ENCODE measurements at regions not wholly inside any gene's neighbourhood (a gene's known extent, or its start where the extent isn't known, plus 50 kb on each side); places are given as distances from the start of the nearest gene placed in this dataset.
"Not testable (repeated sequence)": the region's sequence is repeated elsewhere in the genome, so short reads cannot be mapped to it uniquely, and the experiment has no call there.

DNA sequence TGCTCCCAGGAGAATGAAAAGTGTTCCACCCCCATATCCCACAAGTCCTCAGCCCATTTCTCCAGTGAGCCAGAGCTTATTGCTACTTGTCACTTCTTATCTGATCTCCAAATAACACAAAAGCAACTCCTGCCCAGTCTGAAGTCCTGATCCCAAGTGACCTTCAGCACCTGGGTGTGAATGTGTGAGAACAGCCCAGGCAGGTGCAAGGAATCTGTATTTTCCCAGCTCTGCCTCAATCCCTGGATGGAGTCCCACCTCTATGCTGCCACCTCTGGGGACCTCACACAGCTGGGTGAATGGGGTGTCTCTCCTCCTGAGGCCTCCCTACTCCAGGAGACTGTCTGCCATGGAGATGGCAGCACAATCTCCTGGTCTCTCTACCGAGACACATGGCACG lies 402.4 kb upstream of the PROX1 start:
- Histone ChIP-seq H3K4me3 (ENCODE audit: low read depth, low read length) (no peak overlapping the region), H3K9ac (ENCODE audit: low read depth, low read length) (no peak overlapping the region), H3K36me3 (ENCODE audit: control insufficient read depth, insufficient read depth, low read length) (no peaks in the 10 kb centered on the region), H3K27ac (ENCODE audit: low read depth, low read length) (no peak overlapping the region), H3K27me3 (ENCODE audit: control insufficient read depth, insufficient read depth, low read length) (no peaks in the 10 kb centered on the region), H3K4me1 (ENCODE audit: control insufficient read depth, insufficient read depth, low read length) (no peaks in the 10 kb centered on the region), H3K9me3 (ENCODE audit: control insufficient read depth, insufficient read depth, low read length) (no peaks in the 10 kb centered on the region)

- Histone ChIP-seq H3K36me3 (ENCODE audit: control insufficient read depth, insufficient read depth, low read length) (no peaks in the 10 kb centered on the region), H3K4me3 (ENCODE audit: low read depth, low read length) (no peak overlapping the region), H3K27ac (ENCODE audit: low read depth, low read length) (no peak overlapping the region), H3K9me3 (ENCODE audit: control insufficient read depth, insufficient read depth, low read length) (no peaks in the 10 kb centered on the region), H3K27me3 (ENCODE audit: control insufficient read depth, insufficient read depth, low read length) (no peaks in the 10 kb centered on the region), H3K9ac (ENCODE audit: low read depth, low read length) (no peak overlapping the region), H3K4me1 (ENCODE audit: control insufficient read depth, insufficient read depth, low read length) (no peaks in the 10 kb centered on the region)
Measured at GRCh38 chr1:213585959-213586586, 401.7 kb upstream of the PROX1 start.

GRCh38 chr1:213586587-213586972 lies 401.2 kb upstream of the PROX1 start:
- Histone ChIP-seq H3K4me3 (ENCODE audit: low read depth, low read length) (no peak overlapping the region), H3K27me3 (ENCODE audit: control insufficient read depth, insufficient read depth, low read length) (no peaks in the 10 kb centered on the region), H3K9me3 (ENCODE audit: control insufficient read depth, insufficient read depth, low read length) (no peaks in the 10 kb centered on the region), H3K9ac (ENCODE audit: low read depth, low read length) (no peak overlapping the region), H3K27ac (ENCODE audit: low read depth, low read length) (no peak overlapping the region), H3K36me3 (ENCODE audit: control insufficient read depth, insufficient read depth, low read length) (no peaks in the 10 kb centered on the region), H3K4me1 (ENCODE audit: control insufficient read depth, insufficient read depth, low read length) (no peaks in the 10 kb centered on the region)

DNA sequence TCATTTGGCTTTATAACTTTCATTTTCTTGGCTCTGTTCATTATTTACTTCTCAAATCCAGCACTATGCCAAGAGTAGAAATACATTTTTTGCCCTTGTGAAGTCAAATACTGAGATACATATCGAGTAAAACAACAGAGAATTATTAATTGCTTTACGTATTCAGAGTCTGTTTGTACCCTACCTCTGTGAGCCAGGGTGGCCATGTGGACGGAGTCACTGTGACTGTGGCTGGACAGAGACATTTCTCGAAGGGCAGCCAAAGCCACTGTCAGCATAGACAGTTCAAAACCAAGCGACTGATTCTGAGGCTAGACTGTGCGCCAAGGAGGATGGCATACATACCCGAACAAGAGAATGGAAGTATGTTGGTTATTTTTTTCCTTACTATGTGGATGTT lies 391.0 kb upstream of the PROX1 start:
- no peaks in the 10 kb centered on the region for H3K4me1 ChIP-seq (ENCODE audit: control insufficient read depth, insufficient read depth, low read length)
- H3K27ac ChIP-seq (ENCODE audit: low read depth, low read length) = no peak overlapping the region
- H3K4me3 ChIP-seq (ENCODE audit: low read depth, low read length) = no peak overlapping the region
- no peaks in the 10 kb centered on the region for H3K36me3 ChIP-seq (ENCODE audit: control insufficient read depth, insufficient read depth, low read length)
- H3K9ac ChIP-seq (ENCODE audit: low read depth, low read length) = no peak overlapping the region
- H3K9me3 ChIP-seq (ENCODE audit: control insufficient read depth, insufficient read depth, low read length) = no peaks in the 10 kb centered on the region
- no peaks in the 10 kb centered on the region for H3K27me3 ChIP-seq (ENCODE audit: control insufficient read depth, insufficient read depth, low read length)

DNA sequence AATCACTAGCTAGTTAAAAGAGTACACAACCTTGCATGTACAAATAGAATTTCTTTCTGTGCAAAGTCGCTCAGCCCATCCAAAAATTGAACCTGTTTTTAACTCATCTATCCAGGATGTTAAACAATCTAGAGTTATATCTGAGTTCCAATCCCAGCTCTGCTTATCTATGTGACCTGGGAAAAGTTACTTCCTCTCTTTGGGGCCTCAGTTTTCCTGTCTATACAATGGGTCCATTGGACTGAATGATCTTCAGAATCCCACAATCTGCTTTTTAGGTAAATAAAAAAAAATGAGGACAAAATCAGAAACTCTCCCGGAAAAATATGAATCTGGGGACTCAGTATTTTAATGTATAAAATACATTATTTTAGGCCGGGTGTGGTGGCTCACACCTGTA lies 389.5 kb upstream of the PROX1 start:
- no peaks in the 10 kb centered on the region for H3K4me1 ChIP-seq (ENCODE audit: control insufficient read depth, insufficient read depth, low read length)
- no peaks in the 10 kb centered on the region for H3K36me3 ChIP-seq (ENCODE audit: control insufficient read depth, insufficient read depth, low read length)
- no peak overlapping the region for H3K27ac ChIP-seq (ENCODE audit: low read depth, low read length)
- no peak overlapping the region for H3K9ac ChIP-seq (ENCODE audit: low read depth, low read length)
- no peaks in the 10 kb centered on the region for H3K9me3 ChIP-seq (ENCODE audit: control insufficient read depth, insufficient read depth, low read length)
- no peak overlapping the region for H3K4me3 ChIP-seq (ENCODE audit: low read depth, low read length)
- H3K27me3 ChIP-seq (ENCODE audit: control insufficient read depth, insufficient read depth, low read length) = no peaks in the 10 kb centered on the region

- H3K9me3 ChIP-seq (ENCODE audit: control insufficient read depth, insufficient read depth, low read length) = no peaks in the 10 kb centered on the region
- no peaks in the 10 kb centered on the region for H3K27me3 ChIP-seq (ENCODE audit: control insufficient read depth, insufficient read depth, low read length)
- no peak overlapping the region for H3K27ac ChIP-seq (ENCODE audit: low read depth, low read length)
- no peaks in the 10 kb centered on the region for H3K36me3 ChIP-seq (ENCODE audit: control insufficient read depth, insufficient read depth, low read length)
- H3K9ac ChIP-seq (ENCODE audit: low read depth, low read length) = no peak overlapping the region
- no peak overlapping the region for H3K4me3 ChIP-seq (ENCODE audit: low read depth, low read length)
- H3K4me1 ChIP-seq (ENCODE audit: control insufficient read depth, insufficient read depth, low read length) = no peaks in the 10 kb centered on the region
Measured at GRCh38 chr1:213600879-213601278, 386.9 kb upstream of the PROX1 start.

DNA sequence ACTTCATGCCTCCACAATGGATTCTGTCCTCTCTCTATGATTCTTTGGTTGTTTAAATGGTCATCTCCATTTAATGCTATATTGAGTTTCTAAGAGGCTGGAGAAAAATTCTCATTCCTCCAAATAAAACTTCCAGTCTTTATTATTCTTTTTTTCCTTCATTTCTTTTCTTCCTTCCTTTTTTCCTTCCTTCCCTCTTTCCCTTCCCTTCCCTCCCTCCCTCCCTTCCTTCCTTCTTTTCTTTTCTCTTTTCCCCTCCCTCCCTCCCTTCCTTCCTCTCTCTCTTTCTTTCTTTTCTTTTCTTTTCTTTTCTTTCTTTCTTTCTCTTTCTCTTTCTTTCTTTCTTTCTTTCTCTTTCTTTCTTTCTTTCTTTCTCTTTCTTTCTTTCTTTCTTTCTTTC lies 386.1 kb upstream of the PROX1 start:
- not testable (repeated sequence) for H3K27me3 ChIP-seq (ENCODE audit: control insufficient read depth, insufficient read depth, low read length); H3K4me1 ChIP-seq (ENCODE audit: control insufficient read depth, insufficient read depth, low read length); H3K27ac ChIP-seq (ENCODE audit: low read depth, low read length); H3K4me3 ChIP-seq (ENCODE audit: low read depth, low read length); H3K9me3 ChIP-seq (ENCODE audit: control insufficient read depth, insufficient read depth, low read length); H3K9ac ChIP-seq (ENCODE audit: low read depth, low read length); H3K36me3 ChIP-seq (ENCODE audit: control insufficient read depth, insufficient read depth, low read length)

- H3K27ac ChIP-seq (ENCODE audit: low read depth, low read length) = no peak overlapping the region
- H3K9ac ChIP-seq (ENCODE audit: low read depth, low read length) = no peak overlapping the region
- H3K9me3 ChIP-seq (ENCODE audit: control insufficient read depth, insufficient read depth, low read length) = no peaks in the 10 kb centered on the region
- H3K27me3 ChIP-seq (ENCODE audit: control insufficient read depth, insufficient read depth, low read length) = no peaks in the 10 kb centered on the region
- no peak overlapping the region for H3K4me3 ChIP-seq (ENCODE audit: low read depth, low read length)
- H3K4me1 ChIP-seq (ENCODE audit: control insufficient read depth, insufficient read depth, low read length) = no peaks in the 10 kb centered on the region
- no peaks in the 10 kb centered on the region for H3K36me3 ChIP-seq (ENCODE audit: control insufficient read depth, insufficient read depth, low read length)
Measured at GRCh38 chr1:213602796-213603486, 384.8 kb upstream of the PROX1 start.

DNA sequence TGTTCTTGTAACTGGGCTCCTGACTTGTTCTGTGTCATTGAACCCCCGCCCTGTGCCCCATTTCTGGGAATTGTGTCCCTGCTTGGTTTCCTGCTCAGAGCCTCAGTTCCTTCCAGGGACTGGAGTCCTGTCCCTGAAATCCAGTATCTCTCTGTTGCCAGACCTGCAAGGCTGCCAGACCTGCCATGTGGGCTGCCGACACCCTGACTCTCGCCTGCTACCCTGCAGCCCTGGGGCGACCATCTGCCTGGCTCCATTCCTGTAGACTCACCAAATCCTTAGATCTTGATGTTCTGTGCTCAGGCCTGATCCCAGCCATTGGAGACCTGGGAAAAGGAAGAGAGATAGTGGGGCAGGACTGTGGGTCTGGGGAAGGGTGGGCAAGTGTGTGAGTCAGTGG lies 383.3 kb upstream of the PROX1 start:
- no peak overlapping the region for H3K9ac ChIP-seq (ENCODE audit: low read depth, low read length)
- no peak overlapping the region for H3K27ac ChIP-seq (ENCODE audit: low read depth, low read length)
- H3K4me3 ChIP-seq (ENCODE audit: low read depth, low read length) = no peak overlapping the region
- H3K9me3 ChIP-seq (ENCODE audit: control insufficient read depth, insufficient read depth, low read length) = no peaks in the 10 kb centered on the region
- H3K4me1 ChIP-seq (ENCODE audit: control insufficient read depth, insufficient read depth, low read length) = no peaks in the 10 kb centered on the region
- no peaks in the 10 kb centered on the region for H3K36me3 ChIP-seq (ENCODE audit: control insufficient read depth, insufficient read depth, low read length)
- no peaks in the 10 kb centered on the region for H3K27me3 ChIP-seq (ENCODE audit: control insufficient read depth, insufficient read depth, low read length)

DNA sequence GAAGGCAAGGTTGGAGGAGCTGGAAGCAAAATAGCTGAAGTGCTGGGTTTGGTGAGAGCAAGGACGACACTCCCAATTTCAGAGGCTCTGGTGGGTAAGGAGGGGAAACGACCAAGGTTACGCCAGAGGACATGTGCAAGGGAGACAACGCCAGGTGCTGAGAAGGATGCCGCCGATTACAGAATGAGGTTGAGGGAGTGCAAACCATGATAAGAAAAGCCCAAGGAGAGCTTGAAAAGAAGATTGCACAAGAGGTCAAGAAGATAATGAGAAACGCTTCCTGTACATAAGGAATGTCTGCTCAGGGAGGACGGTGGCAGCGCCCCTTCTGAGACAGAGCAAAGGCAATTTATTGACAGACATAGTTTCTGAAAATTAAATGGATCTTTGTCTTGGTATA lies 382.0 kb upstream of the PROX1 start:
- no peaks in the 10 kb centered on the region for H3K9me3 ChIP-seq (ENCODE audit: control insufficient read depth, insufficient read depth, low read length)

GRCh38 chr1:213606252-213606820 lies 381.4 kb upstream of the PROX1 start:
- no peak overlapping the region for H3K4me3 ChIP-seq (ENCODE audit: low read depth, low read length)
- H3K27me3 ChIP-seq (ENCODE audit: control insufficient read depth, insufficient read depth, low read length) = no peaks in the 10 kb centered on the region
- H3K9ac ChIP-seq (ENCODE audit: low read depth, low read length) = no peak overlapping the region
- no peaks in the 10 kb centered on the region for H3K36me3 ChIP-seq (ENCODE audit: control insufficient read depth, insufficient read depth, low read length)
- no peaks in the 10 kb centered on the region for H3K9me3 ChIP-seq (ENCODE audit: control insufficient read depth, insufficient read depth, low read length)
- H3K4me1 ChIP-seq (ENCODE audit: control insufficient read depth, insufficient read depth, low read length) = no peaks in the 10 kb centered on the region
- no peak overlapping the region for H3K27ac ChIP-seq (ENCODE audit: low read depth, low read length)

More for the DNA sequence above, 382.0 kb upstream of the PROX1 start:
- no peak overlapping the region for H3K9ac ChIP-seq (ENCODE audit: low read depth, low read length)
- H3K27ac ChIP-seq (ENCODE audit: low read depth, low read length) = no peak overlapping the region
- H3K4me3 ChIP-seq (ENCODE audit: low read depth, low read length) = no peak overlapping the region
- H3K4me1 ChIP-seq (ENCODE audit: control insufficient read depth, insufficient read depth, low read length) = no peaks in the 10 kb centered on the region
- H3K27me3 ChIP-seq (ENCODE audit: control insufficient read depth, insufficient read depth, low read length) = no peaks in the 10 kb centered on the region
- no peaks in the 10 kb centered on the region for H3K36me3 ChIP-seq (ENCODE audit: control insufficient read depth, insufficient read depth, low read length)
